Adipocyte (in vitro differentiated cells): ENCODE measurements at regions not wholly inside any gene's neighbourhood (a gene's known extent, or its start where the extent isn't known, plus 50 kb on each side); places are given as distances from the start of the nearest gene placed in this dataset.

Experiments
- DNase-seq: peaks from one replicate; pipeline ENCODE4 v3.0.0-alpha.2; 2015; ENCODE audit warnings: low read depth
- H3K27me3 ChIP-seq: replicated peaks from 2 replicates; pipeline ENCODE4 v1.7.0; 2013; ENCODE audit warnings: mild to moderate bottlenecking, low read length, moderate library complexity; ENCODE audit not compliant: control insufficient read depth, insufficient read depth
- H3K36me3 ChIP-seq: 2 replicates; pipeline ENCODE4 v1.7.0; 2013; ENCODE audit warnings: low read length, mild to moderate bottlenecking, moderate library complexity; ENCODE audit not compliant: control insufficient read depth, insufficient read depth, severe bottlenecking
- H3K4me1 ChIP-seq: 2 replicates; pipeline ENCODE4 v1.7.0; 2013; ENCODE audit warnings: mild to moderate bottlenecking, low read length, moderate library complexity; ENCODE audit not compliant: control insufficient read depth, insufficient read depth
- H3K4me3 ChIP-seq: 2 replicates; pipeline ENCODE4 v1.7.0; 2013; ENCODE audit warnings: mild to moderate bottlenecking, low read length, moderate library complexity
- H3K9ac ChIP-seq: 2 replicates; pipeline ENCODE4 v1.7.0; 2013; ENCODE audit warnings: mild to moderate bottlenecking, low read length, moderate library complexity
- H3K9me3 ChIP-seq: 2 replicates; pipeline ENCODE4 v1.7.0; 2013; ENCODE audit warnings: mild to moderate bottlenecking, low read length, moderate library complexity; ENCODE audit not compliant: control insufficient read depth

GRCh38 chr10:21243748-21244257 is 281.7 kb downstream of the SKIDA1 start:
- H3K9ac ChIP-seq, result no peak overlapping the region
- no peaks in the 10 kb centered on the region for H3K36me3 ChIP-seq
- H3K4me3 ChIP-seq, result no peak overlapping the region

DNA sequence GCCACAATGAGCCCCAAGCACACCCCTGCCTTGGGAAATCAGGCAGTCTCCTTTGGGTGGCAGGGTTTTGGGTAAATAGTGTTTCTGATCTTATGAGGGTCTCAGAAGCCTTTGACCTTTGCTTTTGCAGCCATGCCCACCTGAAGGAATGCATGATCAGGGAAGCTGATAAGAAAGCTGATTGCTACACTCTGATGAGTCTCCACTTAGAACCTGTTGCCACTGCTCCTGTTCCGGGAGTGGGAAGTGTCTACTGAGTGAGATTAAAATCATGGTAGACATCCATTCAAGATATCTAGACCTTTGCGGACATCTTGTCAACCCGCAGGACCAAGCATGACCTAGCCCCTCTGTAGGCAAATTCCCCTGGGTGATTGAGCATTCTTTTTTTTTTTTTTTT is 282.6 kb downstream of the SKIDA1 start:
- Histone ChIP-seq H3K4me1 (peaks cover 29% of the 10 kb centered on the region), H3K27me3 (no peaks in the 10 kb centered on the region), H3K4me3 (no peak overlapping the region), H3K9me3 (no peaks in the 10 kb centered on the region), H3K9ac (no peak overlapping the region), H3K36me3 (no peaks in the 10 kb centered on the region)
- DNase-seq, result no peak

More at GRCh38 chr10:21243748-21244257, 281.7 kb downstream of the SKIDA1 start:
- Histone ChIP-seq H3K4me1 (peaks cover 29% of the 10 kb centered on the region), H3K27me3 (no peaks in the 10 kb centered on the region), H3K9me3 (no peaks in the 10 kb centered on the region)
- no peak for DNase-seq

DNA sequence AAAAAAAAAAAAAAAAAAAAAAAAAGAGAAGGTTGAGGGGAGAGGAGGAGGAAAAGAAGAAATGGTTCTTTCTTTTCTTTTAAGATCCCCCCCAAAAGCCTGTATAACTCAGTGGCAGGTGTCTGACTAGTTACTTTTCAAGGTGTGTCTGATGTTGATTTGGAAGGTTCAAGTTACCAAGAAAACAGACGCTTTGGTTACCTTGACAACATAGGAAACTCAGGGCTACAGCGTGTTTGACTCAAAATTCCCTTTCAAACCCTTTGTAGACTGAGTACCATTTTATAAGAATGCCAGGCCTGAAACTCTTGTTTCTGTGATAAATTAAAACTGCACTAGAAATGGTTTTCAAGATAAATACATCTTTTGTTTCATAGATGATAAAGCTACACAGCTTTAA is 286.8 kb downstream of the SKIDA1 start:
- no peaks in the 10 kb centered on the region for H3K27me3 ChIP-seq
- H3K36me3 ChIP-seq, result no peaks in the 10 kb centered on the region
- H3K4me1 ChIP-seq, result peaks cover 26% of the 10 kb centered on the region
- DNase-seq, result no peak
- H3K4me3 ChIP-seq, result no peak overlapping the region
- no peaks in the 10 kb centered on the region for H3K9me3 ChIP-seq
- H3K9ac ChIP-seq, result no peak overlapping the region

DNA sequence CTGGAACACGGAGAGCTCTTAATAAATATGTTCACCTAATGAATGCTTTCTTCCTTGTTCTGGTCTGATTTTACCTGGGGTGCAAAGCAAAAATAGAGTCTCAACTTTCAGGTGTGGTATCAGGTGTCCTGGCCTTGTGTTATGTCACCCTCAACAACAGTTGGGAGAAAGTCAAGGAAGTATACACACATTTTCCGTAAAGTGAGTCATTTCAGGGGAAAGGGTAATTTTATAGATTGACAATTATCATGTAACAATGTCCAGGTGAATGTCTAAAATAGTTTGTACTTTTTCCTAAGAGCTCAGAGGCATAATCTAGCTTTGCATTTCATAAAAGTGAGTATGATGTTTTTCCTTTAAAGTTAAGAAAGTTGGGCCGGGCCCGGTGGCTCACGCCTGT is 287.4 kb downstream of the SKIDA1 start:
- peaks cover 21% of the 10 kb centered on the region for H3K4me1 ChIP-seq
- DNase-seq, result no peak
- no peaks in the 10 kb centered on the region for H3K36me3 ChIP-seq
- H3K4me3 ChIP-seq, result no peak overlapping the region
- no peaks in the 10 kb centered on the region for H3K9me3 ChIP-seq
- H3K27me3 ChIP-seq, result no peaks in the 10 kb centered on the region
- H3K9ac ChIP-seq, result no peak overlapping the region

DNA sequence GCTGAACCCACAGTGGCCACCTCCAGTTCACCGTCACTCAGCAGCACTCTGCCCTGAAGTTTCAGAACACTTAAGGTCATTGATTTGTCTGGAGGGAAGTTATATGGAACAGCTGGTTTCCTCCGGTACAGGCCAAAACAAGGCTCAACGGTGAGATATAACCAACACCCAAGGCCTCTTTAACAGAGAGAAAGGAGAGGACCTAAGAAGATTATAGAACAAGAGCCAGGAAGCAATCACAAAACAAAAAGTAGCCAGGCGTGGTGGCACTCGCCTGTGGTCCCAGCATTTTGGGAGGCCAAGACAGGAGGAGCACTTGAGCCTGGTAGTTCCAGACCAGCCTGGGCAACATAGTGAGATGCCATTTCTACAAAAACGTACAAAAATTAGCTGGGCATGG is 290.7 kb downstream of the SKIDA1 start:
- no peak for DNase-seq
- H3K36me3 ChIP-seq, result no peaks in the 10 kb centered on the region
- H3K27me3 ChIP-seq, result peaks cover 5% of the 10 kb centered on the region
- H3K4me3 ChIP-seq, result no peak overlapping the region
- no peak overlapping the region for H3K9ac ChIP-seq
- H3K4me1 ChIP-seq, result no peaks in the 10 kb centered on the region
- no peaks in the 10 kb centered on the region for H3K9me3 ChIP-seq

DNA sequence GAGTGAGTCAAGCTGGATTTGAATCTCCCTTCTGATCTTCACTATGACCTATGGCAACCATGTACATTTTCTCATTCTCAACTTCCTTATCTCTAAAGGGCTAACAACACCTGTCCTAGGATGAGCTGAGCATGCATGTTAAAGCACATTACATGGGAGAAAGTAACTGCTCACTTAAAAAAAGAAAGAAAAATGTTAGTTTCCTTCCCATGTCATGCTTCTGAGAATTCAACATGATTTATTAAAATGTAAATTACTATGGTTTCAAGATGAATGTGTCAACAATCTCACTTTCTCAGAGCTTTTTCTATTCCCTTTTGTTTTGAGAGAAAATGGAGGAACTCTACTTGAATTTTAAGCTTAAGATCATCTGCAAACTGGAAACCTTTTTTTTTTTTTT is 295.3 kb downstream of the SKIDA1 start:
- Histone ChIP-seq H3K36me3 (no peaks in the 10 kb centered on the region), H3K27me3 (peaks cover 5% of the 10 kb centered on the region), H3K4me3 (no peak overlapping the region), H3K9me3 (no peaks in the 10 kb centered on the region), H3K9ac (no peak overlapping the region), H3K4me1 (no peaks in the 10 kb centered on the region)
- no peak for DNase-seq

DNA sequence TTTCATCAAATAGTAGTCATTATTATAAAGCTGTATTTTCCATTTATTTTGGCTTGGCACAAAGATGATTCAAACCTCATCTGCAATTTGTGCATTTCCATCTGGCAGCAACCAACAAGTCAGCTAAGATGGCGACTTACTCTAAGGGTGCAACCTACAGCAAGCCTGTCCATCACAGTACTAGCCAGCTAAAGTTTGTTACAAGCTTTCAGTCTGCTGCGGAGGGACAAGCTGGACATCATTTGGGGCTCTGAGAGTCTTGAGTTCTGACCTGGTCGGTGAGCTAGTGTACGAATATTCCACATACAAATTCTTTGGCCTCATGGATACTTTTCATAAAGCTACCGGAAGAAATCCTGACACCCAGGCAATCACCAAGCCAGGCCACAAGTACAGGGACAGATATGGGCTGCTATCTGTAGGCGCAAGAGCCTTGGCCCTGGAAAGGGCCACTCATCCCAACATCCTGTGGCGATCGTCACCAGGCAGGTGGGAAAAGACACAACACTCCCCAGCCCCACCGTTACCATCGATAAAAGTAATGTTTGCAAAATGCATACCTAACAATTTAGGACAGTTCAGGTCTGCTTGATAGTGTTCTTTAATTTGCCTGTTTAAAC is 307.6 kb downstream of the SKIDA1 start:
- H3K9ac ChIP-seq, result no peak overlapping the region
- H3K36me3 ChIP-seq, result no peaks in the 10 kb centered on the region
- H3K9me3 ChIP-seq, result peaks cover 11% of the 10 kb centered on the region
- peaks cover 7% of the 10 kb centered on the region for H3K4me1 ChIP-seq
- no peaks in the 10 kb centered on the region for H3K27me3 ChIP-seq
- DNase-seq, result no peak
- no peak overlapping the region for H3K4me3 ChIP-seq

GRCh38 chr10:21217107-21217506 is 308.4 kb downstream of the SKIDA1 start:
- no peak overlapping the region for H3K9ac ChIP-seq
- H3K36me3 ChIP-seq, result no peaks in the 10 kb centered on the region
- peaks cover 7% of the 10 kb centered on the region for H3K4me1 ChIP-seq
- H3K4me3 ChIP-seq, result no peak overlapping the region
- peaks cover 11% of the 10 kb centered on the region for H3K9me3 ChIP-seq
- no peak for DNase-seq
- H3K27me3 ChIP-seq, result no peaks in the 10 kb centered on the region

DNA sequence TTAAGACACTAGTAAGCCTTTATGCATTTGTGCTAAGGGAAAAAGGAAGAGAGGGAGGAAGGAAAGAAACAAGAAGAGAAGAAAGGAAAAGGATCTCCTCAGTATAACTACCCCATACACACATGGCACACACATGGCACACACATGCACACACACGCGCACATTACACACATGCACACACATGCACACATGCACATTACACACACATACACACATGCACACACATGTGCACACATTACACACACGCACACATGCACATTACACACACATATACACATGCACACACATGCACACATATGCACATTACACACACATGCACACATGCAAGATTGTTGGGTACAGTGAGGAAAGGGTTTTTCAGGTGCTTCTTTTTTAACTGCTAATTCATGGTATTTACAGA is 311.2 kb downstream of the SKIDA1 start:
- no peak overlapping the region for H3K4me3 ChIP-seq
- H3K36me3 ChIP-seq, result no peaks in the 10 kb centered on the region
- peaks cover 7% of the 10 kb centered on the region for H3K4me1 ChIP-seq
- H3K9me3 ChIP-seq, result peaks cover 10% of the 10 kb centered on the region
- H3K9ac ChIP-seq, result no peak overlapping the region
- H3K27me3 ChIP-seq, result no peaks in the 10 kb centered on the region
- DNase-seq, result no peak

DNA sequence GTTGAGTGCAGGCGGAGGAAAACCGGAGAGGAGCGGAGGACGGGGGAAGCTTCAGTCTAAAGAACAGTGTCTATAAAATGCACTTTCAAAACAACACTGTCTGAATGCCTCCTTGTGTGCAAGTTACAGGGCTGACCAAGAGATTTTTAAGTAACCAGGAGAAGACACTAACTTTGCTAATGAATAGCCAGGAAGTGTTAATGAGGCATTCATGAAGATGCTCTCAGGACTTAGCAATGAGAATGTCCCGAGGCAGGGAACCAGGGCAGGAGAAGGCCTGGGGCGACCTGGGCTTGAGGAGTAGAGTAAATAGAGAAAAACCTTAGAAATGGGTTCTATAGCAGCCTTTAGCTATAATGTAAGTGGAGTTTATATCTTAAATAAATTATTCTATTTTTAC is 312.1 kb downstream of the SKIDA1 start:
- no peak for DNase-seq
- no peaks in the 10 kb centered on the region for H3K27me3 ChIP-seq

GRCh38 chr10:21212912-21213311 is 312.6 kb downstream of the SKIDA1 start:
- no peak overlapping the region for H3K4me3 ChIP-seq
- H3K9me3 ChIP-seq, result peaks cover 5% of the 10 kb centered on the region
- DNase-seq, result no peak
- H3K4me1 ChIP-seq, result peaks cover 7% of the 10 kb centered on the region
- H3K9ac ChIP-seq, result no peak overlapping the region
- H3K36me3 ChIP-seq, result no peaks in the 10 kb centered on the region
- no peaks in the 10 kb centered on the region for H3K27me3 ChIP-seq

More for the DNA sequence above, 312.1 kb downstream of the SKIDA1 start:
- no peak overlapping the region for H3K4me3 ChIP-seq
- no peak overlapping the region for H3K9ac ChIP-seq
- no peaks in the 10 kb centered on the region for H3K36me3 ChIP-seq
- H3K4me1 ChIP-seq, result peaks cover 7% of the 10 kb centered on the region
- H3K9me3 ChIP-seq, result peaks cover 1% of the 10 kb centered on the region

DNA sequence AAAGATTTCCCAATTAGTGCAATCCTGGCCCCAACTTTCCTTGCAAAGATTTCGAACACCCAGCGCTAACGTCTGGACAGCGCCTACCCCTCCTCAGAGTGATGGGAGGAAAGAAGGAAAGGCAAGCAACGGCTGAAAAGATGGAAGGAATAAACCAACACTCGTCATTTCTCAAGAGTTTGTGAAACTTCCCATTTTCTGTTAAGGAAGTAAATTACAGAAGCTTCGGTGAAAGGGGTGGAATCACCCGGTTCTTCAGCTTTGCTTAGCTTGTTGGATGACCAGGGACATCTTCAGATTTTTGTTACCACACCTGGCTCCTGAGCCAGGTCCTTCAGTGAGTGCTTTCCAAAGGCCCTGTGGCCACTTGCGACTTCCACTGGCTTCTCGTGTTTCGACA is 313.1 kb downstream of the SKIDA1 start:
- Histone ChIP-seq H3K9me3 (peaks cover 11% of the 10 kb centered on the region), H3K4me3 (no peak overlapping the region), H3K36me3 (no peaks in the 10 kb centered on the region), H3K4me1 (peaks cover 6% of the 10 kb centered on the region), H3K9ac (no peak overlapping the region), H3K27me3 (no peaks in the 10 kb centered on the region)
- no peak for DNase-seq
